ENCODE measurements at regions not wholly inside any gene's neighbourhood (a gene's known extent, or its start where the extent isn't known, plus 50 kb on each side); places are given as distances from the start of the nearest gene placed in this dataset.

GRCh38 chr5:174363934-174364333 is 318.4 kb downstream of the NSG2 start:
- Histone ChIP-seq H3K4me2 (ENCODE audit: insufficient read depth, low read length) (no peak overlapping the region), H3K27ac (ENCODE audit: insufficient read depth, low read depth, low read length) (no peak overlapping the region), H3K9me1 (replicated peaks; ENCODE audit: control insufficient read depth, extremely low read depth, insufficient read depth, low read length) (no peaks in the 10 kb centered on the region), H3K27me3 (ENCODE audit: control insufficient read depth in 2 of 2, insufficient read depth in 2 of 2, low read length in 2 of 2) (no peaks in the 10 kb centered on the region), H3K4me1 (ENCODE audit: control insufficient read depth, extremely low read depth, insufficient read depth, low read length) (no peaks in the 10 kb centered on the region), H3K36me3 (ENCODE audit: control insufficient read depth in 2 of 2, extremely low read depth in 1 of 2, insufficient read depth in 2 of 2, low read length in 2 of 2) (no peaks in the 10 kb centered on the region), H3K9ac (replicated peaks; ENCODE audit: extremely low read depth, insufficient read depth, low read length) (no peak overlapping the region), H2AFZ (ENCODE audit: low read depth, low read length) (no peak overlapping the region), H4K20me1 (replicated peaks; ENCODE audit: control insufficient read depth, extremely low read depth, insufficient read depth, low read length) (no peaks in the 10 kb centered on the region), H3K9me3 (replicated peaks; ENCODE audit: control insufficient read depth, insufficient read depth, low read length) (peaks cover 7% of the 10 kb centered on the region), H3K4me3 (replicated peaks in 1 of 3; ENCODE audit: insufficient read depth in 1 of 3, low read depth in 1 of 3, low read length in 3 of 3) (no peak overlapping the region), H3K79me2 (ENCODE audit: control insufficient read depth, insufficient read depth, low read length) (no peaks in the 10 kb centered on the region)
- intact Hi-C loops (cut with micrococcal nuclease): no loop called here
- no peak for DNase-seq (ENCODE audit: low read depth, low spot score)
- TF ChIP-seq POLR2AphosphoS5 (IDR thresholded peaks at IDR 0.05; ENCODE audit: insufficient read depth, low read depth, low read length) (no peak), MYC (IDR thresholded peaks at IDR 0.05; ENCODE audit: low read depth, low read length) (no peak), FOS (IDR thresholded peaks at IDR 0.05; ENCODE audit: borderline replicate concordance, insufficient read depth, low read length) (no peak), JUN (IDR thresholded peaks at IDR 0.05; ENCODE audit: borderline replicate concordance, insufficient read depth, insufficient read length, low read depth) (no peak), EZH2 (IDR thresholded peaks at IDR 0.05; ENCODE audit: borderline replicate concordance, low read depth, low read length, severe bottlenecking) (no peak), GATA2 (IDR thresholded peaks at IDR 0.05; ENCODE audit: insufficient read depth, insufficient read length, low read depth, low read length) (no peak), POLR2A (IDR thresholded peaks at IDR 0.05; ENCODE audit: low read depth, low read length) (no peak)
- TF ChIP-seq, protein P1, sequence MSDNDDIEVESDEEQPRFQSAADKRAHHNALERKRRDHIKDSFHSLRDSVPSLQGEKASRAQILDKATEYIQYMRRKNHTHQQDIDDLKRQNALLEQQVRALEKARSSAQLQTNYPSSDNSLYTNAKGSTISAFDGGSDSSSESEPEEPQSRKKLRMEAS (IDR thresholded peaks at IDR 0.05; ENCODE audit: insufficient read depth, insufficient read length): no peak
- TF ChIP-seq, protein P2, sequence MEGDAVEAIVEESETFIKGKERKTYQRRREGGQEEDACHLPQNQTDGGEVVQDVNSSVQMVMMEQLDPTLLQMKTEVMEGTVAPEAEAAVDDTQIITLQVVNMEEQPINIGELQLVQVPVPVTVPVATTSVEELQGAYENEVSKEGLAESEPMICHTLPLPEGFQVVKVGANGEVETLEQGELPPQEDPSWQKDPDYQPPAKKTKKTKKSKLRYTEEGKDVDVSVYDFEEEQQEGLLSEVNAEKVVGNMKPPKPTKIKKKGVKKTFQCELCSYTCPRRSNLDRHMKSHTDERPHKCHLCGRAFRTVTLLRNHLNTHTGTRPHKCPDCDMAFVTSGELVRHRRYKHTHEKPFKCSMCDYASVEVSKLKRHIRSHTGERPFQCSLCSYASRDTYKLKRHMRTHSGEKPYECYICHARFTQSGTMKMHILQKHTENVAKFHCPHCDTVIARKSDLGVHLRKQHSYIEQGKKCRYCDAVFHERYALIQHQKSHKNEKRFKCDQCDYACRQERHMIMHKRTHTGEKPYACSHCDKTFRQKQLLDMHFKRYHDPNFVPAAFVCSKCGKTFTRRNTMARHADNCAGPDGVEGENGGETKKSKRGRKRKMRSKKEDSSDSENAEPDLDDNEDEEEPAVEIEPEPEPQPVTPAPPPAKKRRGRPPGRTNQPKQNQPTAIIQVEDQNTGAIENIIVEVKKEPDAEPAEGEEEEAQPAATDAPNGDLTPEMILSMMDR (IDR thresholded peaks at IDR 0.05; ENCODE audit: extremely low read depth in 1 of 2, insufficient read depth in 1 of 2, low read depth in 1 of 2, low read length in 2 of 2): no peak
- FAIRE-seq: no peak
- dilution Hi-C loops (cut with MboI; ENCODE audit: extremely low pct_ligation_motif_present, low sequenced_read_pairs): no loop called here
- POLR2A ChIA-PET: no interaction called here
- CTCF ChIA-PET: no interaction called here
- BruUV-seq (replicated peaks): no TSS peak
